HCT116 (cell line): ENCODE measurements at regions not wholly inside any gene's neighbourhood (a gene's known extent, or its start where the extent isn't known, plus 50 kb on each side); places are given as distances from the start of the nearest gene placed in this dataset.

Experiments used
- CEBPB ChIP-seq: IDR thresholded peaks from 2 replicates; pipeline ENCODE4 v1.6.1; 2012; ENCODE audit warnings: low read depth
- CTCF ChIP-seq, 3 experiments: fragments of 200-600 bp in 1 of 3; sonication (generic) in 1 of 3; IDR thresholded peaks in 2 of 3; conservative IDR thresholded peaks in 1 of 3; 2 replicates each; pipeline ENCODE4 v1.5.1; 2012 to 2017; ENCODE audit warnings: low read depth in 2 of 3, low read length in 2 of 3, antibody characterized with exemption in 1 of 3, borderline replicate concordance in 1 of 3, control low read depth in 1 of 3, mild to moderate bottlenecking in 1 of 3, mixed read lengths in 1 of 3, mixed run types in 1 of 3, moderate library complexity in 1 of 3; ENCODE audit not compliant: insufficient read depth in 1 of 3
- EGR1 ChIP-seq: IDR thresholded peaks from 2 replicates; pipeline ENCODE4 v1.6.1; 2012; ENCODE audit warnings: low read depth
- JUND ChIP-seq: IDR thresholded peaks from 2 replicates; pipeline ENCODE4 v1.6.1; 2012
- MAX ChIP-seq: IDR thresholded peaks from 2 replicates; pipeline ENCODE4 v1.6.1; 2012
- POLR2A ChIP-seq: IDR thresholded peaks from 2 replicates; pipeline ENCODE4 v1.7.0; 2011; ENCODE audit warnings: borderline replicate concordance; ENCODE audit not compliant: insufficient read depth, insufficient read length; ENCODE audit errors: extremely low read depth
- POLR2AphosphoS5 ChIP-seq: IDR thresholded peaks from 2 replicates; pipeline ENCODE4 v1.6.1; 2011; ENCODE audit warnings: mild to moderate bottlenecking, low read depth, low read length, moderate library complexity
- YY1 ChIP-seq: IDR thresholded peaks from 2 replicates; pipeline ENCODE4 v1.6.1; 2011; ENCODE audit warnings: low read length, low read depth, moderate library complexity, mild to moderate bottlenecking; ENCODE audit not compliant: insufficient replicate concordance; ENCODE audit errors: extremely low read depth
- ZBTB33 ChIP-seq: IDR thresholded peaks from 2 replicates; pipeline ENCODE4 v1.6.1; 2011; ENCODE audit warnings: mild to moderate bottlenecking, low read length, moderate library complexity; ENCODE audit not compliant: insufficient replicate concordance; ENCODE audit errors: extremely low read depth
- ZNF274 ChIP-seq: fragments of 200-500 bp; sonication (Bioruptor generic); IDR thresholded peaks from 2 replicates; pipeline ENCODE4 v1.6.1; 2014; ENCODE audit warnings: mild to moderate bottlenecking, low read depth, low read length, inconsistent platforms
- TF ChIP-seq, protein P1 (sequence below): IDR thresholded peaks from 2 replicates; pipeline ENCODE4 v1.6.1; 2012; ENCODE audit warnings: low read depth

DNA sequence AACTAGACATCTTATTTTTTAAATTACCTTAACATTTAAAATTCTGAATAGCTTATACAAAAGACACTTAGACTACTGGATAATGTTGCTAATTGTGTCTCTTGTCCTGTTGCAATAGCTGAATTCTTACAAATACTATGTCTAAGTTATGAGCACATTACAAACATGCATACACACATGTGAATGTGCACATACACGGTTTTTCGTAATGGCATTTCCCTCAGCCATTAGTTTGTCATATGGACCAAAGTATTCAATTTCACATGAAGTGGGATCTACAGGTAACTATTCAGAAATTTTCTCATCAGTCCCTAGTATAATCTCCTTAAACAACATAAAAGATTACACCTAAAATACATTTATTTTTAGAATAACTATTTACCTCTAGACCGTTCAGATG, 178.6 kb upstream of the BET1 start:
- TF ChIP-seq CTCF (IDR thresholded peaks at IDR 0.05 in 2 of 3, conservative IDR thresholded peaks at IDR 0.05 in 1 of 3; ENCODE audit: borderline replicate concordance in 1 of 3, insufficient read depth in 1 of 3, low read depth in 2 of 3, low read length in 2 of 3) = no peak
- TF ChIP-seq EGR1 = no peak
- no peak for TF ChIP-seq MAX
- no peak for TF ChIP-seq ZBTB33
- no peak for TF ChIP-seq YY1
- TF ChIP-seq CEBPB = no peak
- TF ChIP-seq, protein P1, sequence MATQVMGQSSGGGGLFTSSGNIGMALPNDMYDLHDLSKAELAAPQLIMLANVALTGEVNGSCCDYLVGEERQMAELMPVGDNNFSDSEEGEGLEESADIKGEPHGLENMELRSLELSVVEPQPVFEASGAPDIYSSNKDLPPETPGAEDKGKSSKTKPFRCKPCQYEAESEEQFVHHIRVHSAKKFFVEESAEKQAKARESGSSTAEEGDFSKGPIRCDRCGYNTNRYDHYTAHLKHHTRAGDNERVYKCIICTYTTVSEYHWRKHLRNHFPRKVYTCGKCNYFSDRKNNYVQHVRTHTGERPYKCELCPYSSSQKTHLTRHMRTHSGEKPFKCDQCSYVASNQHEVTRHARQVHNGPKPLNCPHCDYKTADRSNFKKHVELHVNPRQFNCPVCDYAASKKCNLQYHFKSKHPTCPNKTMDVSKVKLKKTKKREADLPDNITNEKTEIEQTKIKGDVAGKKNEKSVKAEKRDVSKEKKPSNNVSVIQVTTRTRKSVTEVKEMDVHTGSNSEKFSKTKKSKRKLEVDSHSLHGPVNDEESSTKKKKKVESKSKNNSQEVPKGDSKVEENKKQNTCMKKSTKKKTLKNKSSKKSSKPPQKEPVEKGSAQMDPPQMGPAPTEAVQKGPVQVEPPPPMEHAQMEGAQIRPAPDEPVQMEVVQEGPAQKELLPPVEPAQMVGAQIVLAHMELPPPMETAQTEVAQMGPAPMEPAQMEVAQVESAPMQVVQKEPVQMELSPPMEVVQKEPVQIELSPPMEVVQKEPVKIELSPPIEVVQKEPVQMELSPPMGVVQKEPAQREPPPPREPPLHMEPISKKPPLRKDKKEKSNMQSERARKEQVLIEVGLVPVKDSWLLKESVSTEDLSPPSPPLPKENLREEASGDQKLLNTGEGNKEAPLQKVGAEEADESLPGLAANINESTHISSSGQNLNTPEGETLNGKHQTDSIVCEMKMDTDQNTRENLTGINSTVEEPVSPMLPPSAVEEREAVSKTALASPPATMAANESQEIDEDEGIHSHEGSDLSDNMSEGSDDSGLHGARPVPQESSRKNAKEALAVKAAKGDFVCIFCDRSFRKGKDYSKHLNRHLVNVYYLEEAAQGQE = no peak
- no peak for TF ChIP-seq POLR2A
- no peak for TF ChIP-seq ZNF274
- no peak for TF ChIP-seq POLR2AphosphoS5
- no peak for TF ChIP-seq JUND
